ENCODE measurements at regions not wholly inside any gene's neighbourhood (a gene's known extent, or its start where the extent isn't known, plus 50 kb on each side); places are given as distances from the start of the nearest gene placed in this dataset.

DNA sequence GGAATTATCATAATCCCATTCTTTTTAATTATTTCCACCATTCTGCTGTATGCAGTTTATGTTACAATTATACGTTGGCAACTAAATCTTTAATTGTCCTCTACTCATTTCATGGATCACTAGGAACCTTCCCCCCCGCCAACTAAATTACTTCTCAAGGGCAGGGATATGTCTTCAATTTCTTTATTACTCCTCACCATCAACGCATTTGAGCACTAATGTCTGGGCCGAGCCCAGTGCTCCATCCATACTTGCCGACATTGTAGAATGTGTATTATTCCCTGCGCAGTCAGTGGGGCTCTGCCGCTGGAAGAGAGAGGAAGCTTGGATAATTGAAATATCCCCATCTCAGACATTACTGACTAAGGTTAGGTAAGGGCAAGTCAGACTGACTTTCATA, 236.4 kb upstream of the AJAP1 start:
- no peak for DNase-seq

DNA sequence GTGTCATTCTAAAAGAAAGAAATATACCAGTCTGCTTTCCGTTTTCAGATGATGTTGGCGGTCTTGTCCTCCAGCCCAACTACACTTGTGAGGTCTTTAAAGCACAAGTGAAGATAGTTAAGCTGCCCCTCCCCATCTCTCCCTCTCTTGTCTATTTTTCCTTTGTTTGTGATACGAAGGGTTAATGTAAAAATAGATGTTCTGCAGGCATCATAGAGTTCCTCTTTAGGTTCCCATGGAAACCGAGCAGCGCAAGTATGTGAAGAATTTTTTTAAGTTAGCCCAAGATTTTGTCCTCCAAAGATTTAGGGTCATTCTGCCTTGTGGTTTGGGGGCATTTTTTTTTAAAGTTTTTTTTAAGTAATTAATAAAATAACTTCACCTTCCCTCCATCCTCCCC, 232.4 kb upstream of the AJAP1 start:
- no peak for DNase-seq

DNA sequence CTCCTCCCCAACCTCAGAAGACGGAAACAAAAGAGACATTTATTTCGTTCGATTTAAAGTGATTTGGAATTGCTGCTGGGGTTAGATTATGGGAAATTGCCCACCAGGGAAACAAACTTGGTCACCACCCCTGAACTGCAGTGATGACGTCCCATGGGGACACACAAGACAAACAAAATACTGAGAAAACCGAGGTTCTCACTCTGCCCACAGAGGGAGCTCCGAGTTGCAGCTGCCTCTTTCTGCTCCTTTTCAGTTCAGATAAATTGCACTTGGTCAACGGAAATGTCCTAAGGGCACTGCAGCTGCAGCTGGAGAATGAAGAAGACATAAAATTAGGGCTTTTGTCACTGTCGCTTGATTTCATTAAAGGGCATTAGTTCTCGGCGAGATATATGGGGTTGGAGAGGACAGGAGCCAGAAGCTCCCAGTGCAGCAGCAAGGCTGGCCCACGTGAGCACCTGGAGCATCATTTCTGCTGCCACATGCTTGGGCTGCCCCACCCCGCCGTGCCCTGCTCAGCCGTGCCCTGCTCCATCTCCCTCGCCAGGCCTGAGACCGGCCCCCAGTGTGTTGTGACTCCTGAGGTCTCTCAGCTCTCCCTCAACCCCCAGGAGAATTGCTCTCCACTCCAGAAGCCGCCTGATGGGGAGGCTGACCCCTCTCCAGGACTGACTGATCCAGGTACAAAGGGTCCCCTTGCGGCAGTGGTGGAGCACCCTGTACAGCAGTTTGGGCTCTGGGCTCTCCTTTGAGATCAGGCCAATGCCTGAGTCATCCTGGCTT, 231.7 kb upstream of the AJAP1 start:
- DNase-seq: peak in 1 of 56 donors; percentile 8

DNA sequence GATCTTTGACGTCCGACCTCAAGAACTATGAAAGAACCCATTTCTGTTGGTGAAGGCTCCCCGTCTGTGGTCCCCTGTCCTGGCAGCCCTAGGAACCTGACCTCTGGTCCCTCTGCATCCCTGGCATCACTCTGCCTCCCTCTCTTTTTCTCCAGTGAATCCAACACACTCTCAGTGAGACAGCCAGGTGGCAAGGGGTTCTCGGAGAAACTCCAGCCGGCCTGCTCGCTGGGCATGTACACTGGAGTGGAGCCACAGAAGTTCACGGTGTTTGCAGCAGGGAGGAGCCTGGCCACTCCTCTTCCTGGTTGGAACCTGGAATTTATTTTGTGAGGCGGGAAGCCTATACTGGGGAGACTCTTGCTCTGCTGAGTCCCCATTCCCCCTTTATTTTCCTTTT, 230.2 kb upstream of the AJAP1 start:
- no peak for DNase-seq

DNA sequence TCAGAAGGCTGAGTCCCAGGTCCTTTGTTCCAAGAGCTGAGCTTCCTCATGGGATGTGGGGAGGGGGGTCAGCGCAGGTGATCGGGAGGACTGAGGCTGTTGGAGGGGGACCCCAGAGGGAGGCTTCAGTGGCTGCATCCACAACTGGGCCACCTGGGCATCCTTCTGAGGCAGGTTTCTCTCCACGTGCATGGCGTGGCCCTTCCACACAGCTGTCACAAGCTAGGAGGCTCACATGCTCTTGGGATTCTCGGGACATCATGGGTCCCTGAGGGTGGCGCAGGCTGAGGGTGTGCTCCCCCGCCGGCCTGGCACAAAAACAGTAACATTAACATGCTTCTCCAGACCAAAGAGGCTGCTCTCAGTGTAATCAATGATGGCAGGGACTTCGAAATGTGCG, 229.6 kb upstream of the AJAP1 start:
- no peak for DNase-seq

DNA sequence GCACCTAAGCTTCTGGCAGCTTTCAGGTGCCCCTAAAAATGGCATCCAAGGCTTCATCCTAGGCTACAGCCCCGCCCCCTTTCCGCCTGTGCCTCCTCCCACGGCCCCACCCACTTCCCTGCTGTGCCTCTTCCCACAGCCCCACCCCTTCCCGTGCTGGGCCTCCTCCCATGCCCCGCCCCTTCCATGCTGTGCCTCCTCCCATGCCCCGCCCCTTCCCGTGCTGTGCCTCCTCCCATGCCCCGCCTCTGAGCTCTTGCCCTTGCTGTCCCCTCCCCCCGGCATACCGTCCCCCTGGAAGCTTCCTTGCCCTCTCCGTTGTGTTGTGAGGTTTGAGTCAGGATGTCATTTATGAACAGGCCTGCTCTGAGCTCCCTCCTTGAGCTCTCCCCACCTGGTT, 228.5 kb upstream of the AJAP1 start:
- DNase-seq: peak in 2 of 56 donors; percentile 6 to 8

DNA sequence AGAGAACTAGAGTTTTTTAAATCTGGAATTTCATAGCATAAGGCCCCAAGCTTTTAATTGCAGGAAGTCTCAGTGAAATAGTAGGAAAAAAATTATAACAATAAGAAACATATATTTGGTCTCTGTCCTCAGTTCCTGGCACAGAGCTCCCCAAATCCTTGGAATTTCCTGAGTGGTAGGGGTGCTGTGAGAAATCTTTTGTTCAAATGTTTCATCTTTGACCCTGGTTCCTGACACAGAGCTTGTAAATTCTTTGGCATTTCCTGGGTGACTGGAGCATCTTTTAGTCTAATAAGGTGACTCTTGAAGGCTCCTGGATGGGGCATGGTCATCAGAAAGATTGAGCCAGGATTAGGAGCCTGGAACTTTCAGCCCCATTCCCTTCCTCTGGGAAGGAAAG, 225.7 kb upstream of the AJAP1 start:
- no peak for DNase-seq

DNA sequence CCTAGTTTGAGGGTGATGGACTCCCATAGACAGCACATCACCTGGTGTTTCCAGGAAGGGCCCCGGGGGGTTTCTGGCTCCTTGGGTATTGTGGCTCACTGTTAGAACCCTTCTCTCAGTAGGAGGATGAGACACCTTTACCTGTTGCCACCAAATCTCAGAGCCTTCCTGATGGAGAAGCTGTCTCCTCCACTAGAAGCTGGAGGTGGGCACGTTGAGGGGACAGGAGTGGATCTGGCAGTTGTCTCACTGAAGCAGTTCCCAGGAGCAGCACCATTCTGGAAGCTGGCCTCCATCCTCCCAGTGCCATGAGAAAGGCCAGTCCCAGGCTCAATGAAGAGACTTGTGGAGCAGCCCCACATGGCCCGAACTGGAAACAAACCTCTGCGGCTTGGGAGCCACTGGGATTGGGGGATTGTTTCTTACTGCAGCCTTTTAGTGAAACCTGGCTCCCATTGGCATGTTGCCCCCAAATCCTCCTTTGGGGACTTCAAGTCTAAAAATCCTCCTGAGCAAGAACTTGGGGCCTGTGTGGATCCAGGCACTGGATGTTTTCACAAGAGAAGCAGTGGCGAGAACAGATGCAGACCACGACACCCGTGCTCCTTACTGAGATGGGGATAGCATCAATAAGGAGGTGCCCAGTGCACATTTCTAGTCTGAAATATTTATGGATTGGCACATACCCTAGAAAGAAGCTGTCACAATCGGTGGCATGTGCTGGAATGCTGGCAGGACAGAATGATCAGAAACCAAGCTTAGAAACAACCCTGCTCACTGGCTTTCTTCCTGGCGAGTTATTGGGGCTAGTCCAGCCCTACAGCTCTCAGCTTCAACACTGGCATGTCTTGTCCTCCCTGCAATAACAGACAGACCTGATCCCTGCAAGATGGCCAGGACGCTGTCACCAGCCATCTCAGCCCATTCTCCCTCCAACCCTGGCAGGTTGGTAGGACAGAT, 223.7 kb upstream of the AJAP1 start:
- peak in 1 of 56 donors; percentile 6 for DNase-seq

DNA sequence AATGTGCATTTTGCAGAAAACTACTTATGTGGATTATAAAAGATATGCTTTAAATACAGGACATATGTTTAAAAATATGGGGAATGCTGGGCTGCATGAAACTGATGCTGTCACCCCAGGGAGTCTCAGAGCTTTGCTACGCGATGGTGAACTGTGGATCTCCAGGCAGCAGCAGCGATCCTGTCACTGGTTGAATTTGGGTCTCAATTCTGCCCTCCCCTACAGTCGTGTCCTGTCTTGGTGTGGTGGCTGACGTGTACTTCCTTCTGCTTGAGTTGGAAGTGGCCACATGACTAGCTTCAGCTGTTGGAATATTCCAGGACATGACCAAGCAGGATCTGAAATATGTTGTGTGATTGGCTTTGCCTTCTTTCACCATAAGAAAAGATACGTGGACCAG, 222.9 kb upstream of the AJAP1 start:
- DNase-seq: no peak

DNA sequence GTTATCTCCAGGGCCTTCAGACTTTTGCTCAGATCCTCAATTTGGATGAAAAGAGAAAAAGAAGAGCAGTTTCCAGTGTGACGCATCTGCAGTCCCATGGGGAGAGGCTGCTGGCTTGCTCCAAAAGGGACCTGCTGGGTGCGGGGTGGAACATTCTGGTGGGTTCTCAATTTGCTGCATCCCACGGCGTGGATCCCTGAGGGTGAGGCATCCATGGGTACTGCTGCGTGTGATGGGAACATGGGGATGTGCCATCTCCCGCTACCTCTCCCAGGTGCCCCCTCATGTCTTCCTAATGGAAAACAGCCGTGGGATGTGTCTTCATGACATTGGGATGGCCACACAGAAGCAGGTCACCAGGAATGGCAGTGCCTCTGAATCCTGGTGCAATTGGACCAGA, 221.3 kb upstream of the AJAP1 start:
- DNase-seq: no peak

DNA sequence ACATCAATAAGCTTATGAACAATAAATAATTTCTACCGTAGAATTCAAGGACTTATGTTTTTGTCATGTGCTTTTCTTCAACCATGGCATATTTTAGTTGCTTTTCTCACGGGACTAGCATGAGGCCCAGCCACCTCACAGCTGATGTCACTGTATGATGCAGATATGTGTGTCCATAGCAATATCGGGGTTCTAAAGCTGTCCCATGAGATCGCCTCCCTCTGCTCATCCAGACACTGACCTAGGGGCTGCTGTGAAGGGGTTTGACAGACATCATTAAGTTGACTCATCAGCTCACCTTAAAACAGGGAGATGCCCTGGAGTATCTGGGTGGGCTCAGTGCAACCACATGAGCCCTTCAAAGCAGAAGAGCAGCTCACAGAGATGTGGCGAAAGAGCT, 210.3 kb upstream of the AJAP1 start:
- DNase-seq: no peak

DNA sequence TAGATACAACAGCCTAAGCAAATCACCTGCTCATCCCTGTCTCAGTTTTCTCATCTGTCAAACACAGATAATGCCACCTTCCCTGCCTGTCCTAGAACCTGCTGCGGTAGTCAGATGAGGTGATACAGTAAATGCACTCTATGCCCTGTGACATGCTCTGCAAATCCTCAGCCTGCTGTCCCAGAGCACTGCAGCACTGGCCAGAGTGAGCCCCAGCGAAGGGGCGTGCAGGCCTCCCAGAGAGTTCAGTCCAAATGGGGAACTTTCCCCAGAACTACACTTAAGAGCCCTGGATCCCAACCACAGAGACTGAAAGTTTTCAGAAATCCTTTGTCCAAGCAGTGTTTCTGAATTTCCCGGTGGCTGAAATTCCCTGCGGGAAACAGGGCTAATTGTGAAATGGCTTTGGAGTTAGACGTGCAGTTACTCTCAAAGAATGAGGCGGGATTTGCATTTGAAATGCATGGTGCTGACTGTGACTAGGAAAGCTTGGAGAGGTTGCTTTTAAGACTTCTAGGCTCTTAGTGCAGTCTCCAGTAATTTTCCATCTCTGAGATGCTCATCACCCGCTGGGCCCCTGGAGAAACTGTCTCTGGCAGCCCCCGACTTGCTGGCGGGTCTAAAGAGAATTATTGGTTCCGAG, 206.5 kb upstream of the AJAP1 start:
- no peak for DNase-seq

DNA sequence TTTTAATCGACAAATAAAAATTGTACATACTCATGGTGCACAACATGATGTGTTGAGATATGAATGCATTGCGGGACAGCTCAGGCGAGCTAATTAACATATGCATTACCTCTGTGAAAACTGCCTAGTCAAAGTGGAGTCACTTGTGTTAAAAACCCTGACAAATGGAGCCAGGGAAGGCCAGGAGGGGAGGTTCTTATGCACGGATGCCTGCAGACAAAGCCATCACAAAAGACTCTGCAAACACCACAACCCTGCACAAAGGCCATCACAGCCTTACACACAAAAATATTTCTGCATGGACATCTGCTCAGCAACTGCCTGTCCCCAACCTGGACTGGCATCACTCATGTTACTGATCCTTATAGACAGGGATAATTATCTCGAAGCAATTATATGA, 204.4 kb upstream of the AJAP1 start:
- DNase-seq: no peak

DNA sequence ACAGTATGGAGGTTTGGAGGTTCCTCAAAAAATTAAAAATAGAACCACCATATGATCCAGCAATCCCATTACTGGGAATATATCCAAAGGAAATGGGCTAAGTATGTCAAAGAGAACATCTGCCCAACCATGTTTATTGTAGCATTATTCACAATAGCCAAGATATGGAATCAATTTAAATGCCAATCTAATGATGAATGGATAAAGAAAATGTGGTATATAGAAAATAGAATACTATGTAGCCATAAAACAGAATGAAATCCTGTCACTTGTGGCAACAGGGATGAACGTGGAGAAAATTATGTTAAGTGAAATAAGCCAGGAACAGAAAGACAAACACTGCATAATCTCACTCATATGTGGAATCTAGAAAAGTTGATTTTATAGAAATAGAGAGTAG, 201.7 kb upstream of the AJAP1 start:
- no peak for DNase-seq

DNA sequence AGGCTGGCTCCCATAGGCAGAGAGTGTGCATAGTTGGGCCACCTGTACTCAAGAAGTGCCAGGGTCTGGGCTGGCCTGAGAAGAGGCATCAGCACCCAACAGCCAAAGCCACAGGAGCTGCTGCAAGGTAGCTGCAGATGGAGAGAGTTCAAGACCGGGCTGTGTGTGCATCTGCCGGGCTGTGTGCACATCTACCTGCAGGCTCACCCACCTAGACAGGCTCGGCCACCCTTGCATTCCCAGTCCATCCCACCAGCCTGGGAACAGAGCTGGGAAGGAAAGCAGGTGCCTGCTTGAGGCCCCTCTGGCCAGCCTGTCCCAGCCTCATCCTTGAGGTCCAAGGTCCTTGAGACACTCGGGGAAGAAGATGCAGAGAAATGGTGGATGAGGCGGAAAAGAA, 194.4 kb upstream of the AJAP1 start:
- no peak for DNase-seq

DNA sequence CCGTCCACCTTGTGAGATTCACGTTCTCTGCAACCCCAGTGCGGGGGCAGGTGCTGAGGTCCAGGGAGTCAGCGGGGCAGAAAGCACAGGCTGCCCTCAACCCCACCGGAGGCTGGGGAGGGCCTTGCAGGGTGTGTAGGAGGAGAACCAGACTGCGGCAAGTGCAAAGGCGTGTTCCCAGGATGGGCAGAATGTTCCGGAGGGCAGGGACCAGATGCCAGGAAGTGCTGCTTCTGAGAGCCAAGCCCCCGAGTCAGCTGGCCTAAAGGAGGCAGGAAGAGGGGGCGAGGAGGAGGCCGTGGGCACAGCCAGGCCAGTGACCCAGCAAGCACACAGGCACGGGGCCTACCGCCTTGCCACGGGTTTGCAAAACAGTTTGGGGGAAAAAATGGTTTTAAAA, 193.8 kb upstream of the AJAP1 start:
- DNase-seq: no peak

DNA sequence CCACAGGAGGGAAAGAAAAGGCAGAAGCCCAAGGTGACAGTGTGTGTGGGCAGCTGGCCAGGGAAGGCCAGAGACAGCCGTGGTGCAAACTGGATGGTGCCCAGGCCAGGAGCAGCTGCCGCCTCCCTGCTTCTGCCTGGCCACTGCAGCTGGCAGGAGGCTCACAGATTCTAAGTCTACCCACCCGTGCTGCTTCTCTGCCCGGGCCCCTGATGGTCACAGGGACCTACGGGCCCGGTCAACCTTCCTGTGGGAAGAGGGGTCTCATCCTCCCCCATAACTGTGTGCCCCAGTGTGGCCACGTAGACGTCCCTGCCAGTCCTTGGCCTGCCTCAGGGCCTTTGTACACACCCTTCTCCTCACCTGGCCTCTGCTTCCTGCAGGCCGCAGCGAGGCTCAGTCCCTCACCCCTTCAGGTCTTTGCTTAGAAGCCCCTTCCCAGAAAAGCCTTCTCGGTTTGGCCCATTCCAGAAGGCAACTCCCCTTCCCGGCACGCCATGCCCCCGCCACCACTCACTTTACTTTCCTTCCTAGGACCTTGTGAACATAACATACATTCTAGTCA, 192.6 kb upstream of the AJAP1 start:
- DNase-seq: no peak

DNA sequence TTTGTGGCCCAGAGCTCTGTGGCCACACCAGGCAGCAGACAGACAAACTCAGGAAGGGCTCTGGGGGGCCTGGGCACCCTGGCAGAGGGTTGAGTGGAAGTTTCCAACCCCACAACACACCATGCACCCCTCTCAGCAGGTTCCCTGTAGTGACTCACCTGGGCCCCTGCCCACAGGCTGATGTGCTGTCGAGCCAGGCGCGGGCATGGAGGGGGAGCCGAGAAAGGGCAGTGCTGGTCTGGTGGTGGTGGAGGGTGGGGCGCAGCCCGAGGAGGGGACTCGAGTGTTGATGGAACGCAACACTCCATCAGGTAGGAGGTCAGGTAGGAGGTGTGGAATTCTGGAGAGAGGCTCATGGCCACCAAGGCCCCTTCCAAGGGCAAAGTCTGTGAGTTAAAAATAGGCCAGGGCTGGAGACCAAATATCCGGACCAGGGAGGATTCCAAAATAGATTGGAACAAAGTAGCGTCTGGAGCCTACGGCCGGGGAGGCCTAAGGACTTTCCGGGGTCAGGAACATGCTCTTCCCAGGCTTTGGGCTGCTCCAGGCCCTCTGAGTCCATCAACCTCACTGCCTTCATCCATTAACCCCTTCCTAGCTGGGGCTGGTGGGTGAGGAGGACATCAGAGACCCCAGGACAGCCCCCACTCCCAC, 191.5 kb upstream of the AJAP1 start:
- DNase-seq: no peak

DNA sequence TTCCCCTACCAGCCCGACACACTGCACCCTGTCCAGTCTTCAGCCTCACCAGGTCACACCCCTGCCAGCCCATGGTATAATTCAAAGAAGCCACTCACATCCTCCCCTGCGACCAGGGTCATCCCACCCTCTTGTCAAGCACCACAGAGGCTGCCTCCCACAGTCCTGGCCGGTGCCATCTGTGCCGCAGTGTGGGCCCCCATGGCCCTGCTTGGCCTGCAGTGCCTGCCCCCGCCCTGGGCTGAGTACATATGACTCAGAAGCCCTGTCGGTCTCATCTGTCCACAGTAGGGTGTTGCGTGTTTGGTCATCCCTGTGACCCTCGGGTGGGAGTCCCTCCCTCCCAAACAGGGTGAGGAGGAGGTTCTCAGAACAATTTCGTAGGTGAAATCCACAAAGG, 190.8 kb upstream of the AJAP1 start:
- no peak for DNase-seq

DNA sequence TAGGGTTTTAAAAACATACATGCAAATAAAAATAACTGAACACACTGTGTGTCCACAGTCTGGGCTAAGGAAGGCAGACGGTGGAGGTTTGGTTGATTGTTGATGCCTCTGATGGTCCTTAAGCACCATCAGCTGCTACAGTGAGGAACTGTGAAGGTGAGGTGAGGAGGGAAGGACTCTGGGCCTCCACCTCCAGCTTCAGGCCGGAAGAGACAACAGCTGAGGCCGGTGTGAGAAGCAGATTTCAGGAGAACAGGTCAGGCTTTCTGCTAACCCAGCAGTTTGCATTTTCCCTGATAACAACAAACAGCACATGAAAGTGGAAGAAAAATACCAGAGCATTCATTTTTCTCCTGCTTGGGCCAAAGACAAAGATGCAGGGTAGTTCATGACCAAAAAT, 189.9 kb upstream of the AJAP1 start:
- no peak for DNase-seq

DNA sequence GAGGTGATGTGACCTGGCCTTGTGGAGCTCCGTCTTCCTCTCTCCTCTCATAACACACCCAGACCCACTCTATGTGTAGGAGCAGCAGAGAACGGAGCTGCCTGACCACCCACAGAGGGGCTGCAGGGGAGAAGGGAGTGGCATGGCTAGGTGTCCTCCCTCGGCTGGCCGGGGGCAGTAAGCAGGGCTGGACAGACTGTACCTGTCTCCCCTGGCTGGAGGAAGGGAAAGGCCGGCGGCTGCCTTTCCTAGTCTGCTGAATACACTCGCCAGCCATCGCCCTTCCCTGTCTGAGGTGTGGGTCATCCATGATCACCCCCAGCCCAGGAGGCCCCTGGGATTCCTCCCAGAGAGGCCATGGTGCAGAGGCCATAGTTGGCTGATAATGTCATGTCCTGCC, 187.2 kb upstream of the AJAP1 start:
- DNase-seq: no peak

Data from nucleus accumbens (tissue), 56 donors.